H9 (cell line): ENCODE measurements at regions not wholly inside any gene's neighbourhood (a gene's known extent, or its start where the extent isn't known, plus 50 kb on each side); places are given as distances from the start of the nearest gene placed in this dataset.

Experiments
- DNase-seq: peaks from one replicate; pipeline ENCODE4 v3.0.0-alpha.2; 2017
- H2AFZ ChIP-seq: one replicate; pipeline ENCODE4 v1.6.1; 2013; ENCODE audit warnings: mild to moderate bottlenecking, low read length, control low read depth, moderate library complexity
- H2AK5ac ChIP-seq: 2 replicates; pipeline ENCODE4 v1.6.1; 2013; ENCODE audit warnings: low read length, control low read depth, mixed read lengths; ENCODE audit not compliant: insufficient read length
- H2BK120ac ChIP-seq: one replicate; pipeline ENCODE4 v1.6.1; 2013; ENCODE audit warnings: low read depth, mild to moderate bottlenecking, low read length, control low read depth, inconsistent platforms; ENCODE audit not compliant: poor library complexity, severe bottlenecking
- H2BK12ac ChIP-seq: 2 replicates; pipeline ENCODE4 v1.6.1; 2013; ENCODE audit warnings: low read length, control low read depth, mixed read lengths, low read depth; ENCODE audit not compliant: insufficient read length
- H2BK15ac ChIP-seq: 2 replicates; pipeline ENCODE4 v1.6.1; 2013; ENCODE audit warnings: low read depth, low read length, control low read depth
- H2BK20ac ChIP-seq: one replicate; pipeline ENCODE4 v1.6.1; 2013; ENCODE audit warnings: low read depth, mild to moderate bottlenecking, low read length, control low read depth, inconsistent platforms; ENCODE audit not compliant: poor library complexity, severe bottlenecking
- H2BK5ac ChIP-seq: 2 replicates; pipeline ENCODE4 v1.6.1; 2013; ENCODE audit warnings: low read length, control low read depth, mixed read lengths; ENCODE audit not compliant: insufficient read length
- H3K14ac ChIP-seq: 2 replicates; pipeline ENCODE4 v1.6.1; 2013; ENCODE audit warnings: low read length, control low read depth; ENCODE audit not compliant: insufficient read depth
- H3K18ac ChIP-seq: 2 replicates; pipeline ENCODE4 v1.6.1; 2013; ENCODE audit warnings: low read depth, mild to moderate bottlenecking, mixed read lengths, low read length, control low read depth; ENCODE audit not compliant: insufficient read length
- H3K23ac ChIP-seq: 2 replicates; pipeline ENCODE4 v1.6.1; 2013; ENCODE audit warnings: low read length, control low read depth, mixed read lengths, low read depth; ENCODE audit not compliant: insufficient read length
- H3K23me2 ChIP-seq: 2 replicates; pipeline ENCODE4 v1.6.1; 2013; ENCODE audit warnings: low read depth, mild to moderate bottlenecking, mixed read lengths, low read length, control low read depth; ENCODE audit not compliant: insufficient read length, poor library complexity, severe bottlenecking
- H3K27ac ChIP-seq: 2 replicates; pipeline ENCODE4 v1.5.1; 2013; ENCODE audit warnings: low read length, control low read depth, mixed read lengths, low read depth; ENCODE audit not compliant: insufficient read length
- H3K27me3 ChIP-seq: 2 replicates; pipeline ENCODE4 v1.6.1; 2013; ENCODE audit warnings: low read length, control low read depth, inconsistent platforms; ENCODE audit not compliant: insufficient read depth
- H3K4ac ChIP-seq: 2 replicates; pipeline ENCODE4 v1.6.1; 2013; ENCODE audit warnings: low read depth, mild to moderate bottlenecking, control low read depth, inconsistent platforms, low read length, moderate library complexity
- H3K4me1 ChIP-seq: 2 replicates; pipeline ENCODE4 v1.6.1; 2013; ENCODE audit warnings: low read length, control low read depth, inconsistent platforms; ENCODE audit not compliant: insufficient read depth
- H3K4me2 ChIP-seq: 2 replicates; pipeline ENCODE4 v1.6.1; 2013; ENCODE audit warnings: low read length, control low read depth, mixed read lengths; ENCODE audit not compliant: insufficient read length, insufficient read depth
- H3K56ac ChIP-seq: 2 replicates; pipeline ENCODE4 v1.6.1; 2013; ENCODE audit warnings: low read depth, mild to moderate bottlenecking, mixed read lengths, low read length, control low read depth; ENCODE audit not compliant: insufficient read length
- H3K79me1 ChIP-seq: 2 replicates; pipeline ENCODE4 v1.6.1; 2013; ENCODE audit warnings: low read depth, mild to moderate bottlenecking, moderate library complexity, low read length, control low read depth, inconsistent platforms; ENCODE audit not compliant: insufficient read depth, poor library complexity, severe bottlenecking
- H3K79me2 ChIP-seq: 2 replicates; pipeline ENCODE4 v1.6.1; 2013; ENCODE audit warnings: low read length, control low read depth, inconsistent platforms; ENCODE audit not compliant: insufficient read depth
- H3K9ac ChIP-seq: 2 replicates; pipeline ENCODE4 v1.6.1; 2013; ENCODE audit warnings: low read length, control low read depth, mixed read lengths; ENCODE audit not compliant: insufficient read length; ENCODE audit errors: extremely low read depth
- H3K9me3 ChIP-seq: one replicate; pipeline ENCODE4 v1.6.1; 2013; ENCODE audit warnings: low read depth, low read length, inconsistent platforms; ENCODE audit not compliant: control insufficient read depth
- H3T11ph ChIP-seq: one replicate; pipeline ENCODE4 v1.6.1; 2013; ENCODE audit warnings: mild to moderate bottlenecking, low read length, control low read depth, inconsistent platforms
- H4K20me1 ChIP-seq: one replicate; pipeline ENCODE4 v1.6.1; 2013; ENCODE audit not compliant: control insufficient read depth, insufficient read length, insufficient read depth
- H4K5ac ChIP-seq: 2 replicates; pipeline ENCODE4 v1.6.1; 2013; ENCODE audit warnings: low read depth, mild to moderate bottlenecking, mixed read lengths, low read length, control low read depth; ENCODE audit not compliant: insufficient read length
- H4K8ac ChIP-seq: replicated peaks from 2 replicates; pipeline ENCODE4 v1.6.1; 2013; ENCODE audit warnings: low read length, control low read depth, mixed read lengths, low read depth; ENCODE audit not compliant: insufficient read length
- H4K91ac ChIP-seq: 2 replicates; pipeline ENCODE4 v1.6.1; 2013; ENCODE audit warnings: low read depth, mild to moderate bottlenecking, moderate library complexity, mixed read lengths, low read length, control low read depth; ENCODE audit not compliant: insufficient read length
- H3K27ac Mint-ChIP-seq, 3 experiments: 2 replicates in 2 of 3; 3 replicates in 1 of 3; pipeline ENCODE4 v1.8.0; 2020 to 2021; ENCODE audit warnings: mixed read lengths in 3 of 3, mild to moderate bottlenecking in 1 of 3, moderate library complexity in 1 of 3
- H3K27me3 Mint-ChIP-seq: 2 replicates; pipeline ENCODE4 v1.8.0; 2021; ENCODE audit warnings: low read depth, mild to moderate bottlenecking, moderate library complexity, mixed read lengths
- H3K36me3 Mint-ChIP-seq, 3 experiments: 2 replicates in 2 of 3; 3 replicates in 1 of 3; pipeline ENCODE4 v1.8.0; 2020 to 2021; ENCODE audit warnings: low read depth in 3 of 3, mixed read lengths in 3 of 3; ENCODE audit not compliant: insufficient read depth in 1 of 3
- H3K4me1 Mint-ChIP-seq, 2 experiments: 2 replicates each; pipeline ENCODE4 v1.8.0; 2020; ENCODE audit warnings: mixed read lengths in 2 of 2
- H3K4me3 Mint-ChIP-seq, 2 experiments: 2 replicates in 1 of 2; 3 replicates in 1 of 2; pipeline ENCODE4 v1.8.0; 2020 to 2021; ENCODE audit warnings: mild to moderate bottlenecking in 2 of 2, mixed read lengths in 2 of 2, moderate library complexity in 1 of 2
- H3K9me3 Mint-ChIP-seq, 2 experiments: 2 replicates in 1 of 2; 3 replicates in 1 of 2; pipeline ENCODE4 v1.8.0; 2020; ENCODE audit warnings: mild to moderate bottlenecking in 2 of 2, mixed read lengths in 2 of 2, moderate library complexity in 1 of 2
- WGBS: extraction: QIAGEN DNeasy Blood & Tissue Kit; methylation state at CpG from one replicate; pipeline ENCODE4 v1.1.7; 2013; ENCODE audit warnings: missing lambda C conversion rate, low lambda C conversion rate, mixed read lengths; ENCODE audit not compliant: insufficient read length; ENCODE audit errors: extremely low coverage; 5-methylcytosine and 5-hydroxymethylcytosine counted together
- TF ChIP-seq, protein P1 (sequence below): fragments of 200-600 bp; sonication (generic); conservative IDR thresholded peaks from 3 replicates; pipeline ENCODE4 v1.8.0; 2021; ENCODE audit warnings: antibody characterized with exemption, mild to moderate bottlenecking

- no peaks in the 10 kb centered on the region for H3K4me1 Mint-ChIP-seq
- Histone ChIP-seq H4K5ac (no peak overlapping the region), H3K9ac (no peak overlapping the region), H3K27me3 (no peaks in the 10 kb centered on the region), H3K79me1 (no peaks in the 10 kb centered on the region), H2BK15ac (no peak overlapping the region), H3K4me2 (no peak overlapping the region), H2BK12ac (no peak overlapping the region), H2BK120ac (no peak overlapping the region), H3K4ac (no peak overlapping the region), H2AK5ac (no peak overlapping the region), H3K27ac (no peak overlapping the region), H3K18ac (no peak overlapping the region), H2BK20ac (no peak overlapping the region), H3K14ac (no peak overlapping the region), H4K20me1 (no peaks in the 10 kb centered on the region), H3K79me2 (no peaks in the 10 kb centered on the region), H3K9me3 (no peaks in the 10 kb centered on the region), H3K23me2 (no peaks in the 10 kb centered on the region), H3K23ac (no peak overlapping the region), H2BK5ac (no peak overlapping the region), H3K4me1 (no peaks in the 10 kb centered on the region), H2AFZ (no peak overlapping the region), H3K56ac (no peak overlapping the region), H4K8ac (no peak overlapping the region), H4K91ac (no peak overlapping the region), H3T11ph (no peak overlapping the region)
- WGBS, result no CpG with 5 or more reads among the region's 3 CpGs
- no peak overlapping the region for H3K27ac Mint-ChIP-seq
- TF ChIP-seq, protein P1, sequence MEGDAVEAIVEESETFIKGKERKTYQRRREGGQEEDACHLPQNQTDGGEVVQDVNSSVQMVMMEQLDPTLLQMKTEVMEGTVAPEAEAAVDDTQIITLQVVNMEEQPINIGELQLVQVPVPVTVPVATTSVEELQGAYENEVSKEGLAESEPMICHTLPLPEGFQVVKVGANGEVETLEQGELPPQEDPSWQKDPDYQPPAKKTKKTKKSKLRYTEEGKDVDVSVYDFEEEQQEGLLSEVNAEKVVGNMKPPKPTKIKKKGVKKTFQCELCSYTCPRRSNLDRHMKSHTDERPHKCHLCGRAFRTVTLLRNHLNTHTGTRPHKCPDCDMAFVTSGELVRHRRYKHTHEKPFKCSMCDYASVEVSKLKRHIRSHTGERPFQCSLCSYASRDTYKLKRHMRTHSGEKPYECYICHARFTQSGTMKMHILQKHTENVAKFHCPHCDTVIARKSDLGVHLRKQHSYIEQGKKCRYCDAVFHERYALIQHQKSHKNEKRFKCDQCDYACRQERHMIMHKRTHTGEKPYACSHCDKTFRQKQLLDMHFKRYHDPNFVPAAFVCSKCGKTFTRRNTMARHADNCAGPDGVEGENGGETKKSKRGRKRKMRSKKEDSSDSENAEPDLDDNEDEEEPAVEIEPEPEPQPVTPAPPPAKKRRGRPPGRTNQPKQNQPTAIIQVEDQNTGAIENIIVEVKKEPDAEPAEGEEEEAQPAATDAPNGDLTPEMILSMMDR, result no peak
- H3K9me3 Mint-ChIP-seq, result no peaks in the 10 kb centered on the region
- peaks cover 3% of the 10 kb centered on the region for H3K27me3 Mint-ChIP-seq
- DNase-seq, result no peak
- no peak overlapping the region for H3K4me3 Mint-ChIP-seq
- no peaks in the 10 kb centered on the region for H3K36me3 Mint-ChIP-seq
Measured at GRCh38 chr5:175159956-175160355, 284.0 kb downstream of the DRD1 start.
